GM18498 (cell line): ENCODE measurements at regions not wholly inside any gene's neighbourhood (a gene's known extent, or its start where the extent isn't known, plus 50 kb on each side); places are given as distances from the start of the nearest gene placed in this dataset.

Experiments
- ATAC-seq: cut with Tn5 transposase; IDR thresholded peaks from one replicate; pipeline ENCODE4 v1.9.1; 2021; ENCODE audit warnings: mild to moderate bottlenecking, moderate library complexity; ENCODE audit not compliant: unreplicated experiment

DNA sequence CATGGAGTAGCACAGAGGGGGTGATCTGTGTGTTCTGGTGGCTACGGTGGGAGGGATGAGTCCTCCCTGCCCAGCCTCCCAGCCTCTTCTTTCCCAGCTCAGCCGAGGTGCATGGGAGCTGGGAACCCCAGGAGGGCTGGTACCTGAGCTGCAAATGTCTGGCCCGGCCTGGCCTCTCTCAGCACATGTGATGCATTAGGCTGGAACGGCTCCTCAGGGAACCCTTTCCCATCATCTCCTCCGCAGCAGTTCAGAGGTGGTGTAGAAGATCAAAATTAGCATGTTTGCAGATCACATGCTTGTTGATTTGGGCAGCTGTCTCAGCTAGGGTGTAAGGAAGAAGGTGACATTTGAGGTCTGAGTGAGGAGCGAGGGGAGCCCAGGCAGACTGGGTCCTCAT lies 126.6 kb downstream of the EMX2 start:
- no peak for ATAC-seq

DNA sequence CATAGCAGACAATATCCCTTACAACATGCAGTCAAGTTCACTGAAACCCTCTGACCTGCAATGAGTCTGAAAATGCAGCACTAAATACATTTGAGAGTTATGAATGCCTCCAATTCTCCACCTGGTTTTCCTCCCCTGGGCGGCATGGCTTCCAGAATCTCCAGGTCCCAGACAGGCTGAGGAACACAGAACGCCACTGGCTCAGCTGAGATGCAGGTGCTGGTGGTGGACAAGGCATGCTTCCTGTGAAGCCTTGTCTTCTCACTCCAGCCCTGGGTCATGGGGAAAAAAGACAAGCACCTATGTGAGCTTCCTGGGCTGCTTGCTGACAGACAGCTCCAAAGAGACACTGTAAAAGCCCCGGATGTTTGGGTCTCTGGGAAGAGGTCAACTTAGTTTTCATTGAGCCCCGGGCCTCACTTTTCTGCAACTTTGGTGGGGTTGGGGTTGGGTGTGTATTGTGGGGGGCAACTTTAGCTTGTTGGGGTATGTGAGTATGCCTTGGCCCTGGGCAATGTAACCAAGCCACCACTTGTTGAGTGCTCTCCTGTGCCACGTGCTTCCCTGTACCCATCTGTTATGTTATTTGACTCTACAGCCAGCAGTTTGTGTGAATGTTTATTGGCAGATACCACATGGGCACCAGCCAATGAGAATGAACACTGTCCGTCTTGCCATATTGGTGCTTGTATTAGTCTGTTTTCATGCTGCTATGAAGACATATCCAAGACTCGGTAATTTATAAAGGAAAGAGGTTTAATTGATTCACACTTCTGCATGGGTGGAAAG lies 127.8 kb downstream of the EMX2 start:
- ATAC-seq, result no peak

- no peak for ATAC-seq
Measured at GRCh38 chr10:117673230-117674010, 130.9 kb downstream of the EMX2 start.

DNA sequence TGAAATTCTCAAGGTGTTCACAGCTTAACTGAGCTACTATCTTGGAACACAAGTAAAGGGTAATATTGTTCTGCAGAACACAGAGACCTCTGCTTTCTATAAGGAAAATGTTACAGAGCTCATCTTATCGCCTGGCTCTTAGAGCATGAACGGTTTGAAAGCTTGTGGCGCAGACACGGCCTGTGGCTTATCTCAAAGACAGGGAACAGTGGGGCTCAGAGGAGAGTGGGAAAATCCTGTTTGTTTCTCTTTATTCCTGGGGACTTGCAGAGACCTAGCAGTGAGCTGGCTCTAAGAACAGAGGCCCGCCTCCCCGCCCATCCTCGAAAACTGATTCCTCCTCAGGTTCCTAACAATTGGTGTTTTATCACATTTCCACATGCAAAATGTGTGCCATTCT lies 131.7 kb downstream of the EMX2 start:
- ATAC-seq, result no peak

GRCh38 chr10:117674646-117675045 lies 132.1 kb downstream of the EMX2 start:
- no peak for ATAC-seq

DNA sequence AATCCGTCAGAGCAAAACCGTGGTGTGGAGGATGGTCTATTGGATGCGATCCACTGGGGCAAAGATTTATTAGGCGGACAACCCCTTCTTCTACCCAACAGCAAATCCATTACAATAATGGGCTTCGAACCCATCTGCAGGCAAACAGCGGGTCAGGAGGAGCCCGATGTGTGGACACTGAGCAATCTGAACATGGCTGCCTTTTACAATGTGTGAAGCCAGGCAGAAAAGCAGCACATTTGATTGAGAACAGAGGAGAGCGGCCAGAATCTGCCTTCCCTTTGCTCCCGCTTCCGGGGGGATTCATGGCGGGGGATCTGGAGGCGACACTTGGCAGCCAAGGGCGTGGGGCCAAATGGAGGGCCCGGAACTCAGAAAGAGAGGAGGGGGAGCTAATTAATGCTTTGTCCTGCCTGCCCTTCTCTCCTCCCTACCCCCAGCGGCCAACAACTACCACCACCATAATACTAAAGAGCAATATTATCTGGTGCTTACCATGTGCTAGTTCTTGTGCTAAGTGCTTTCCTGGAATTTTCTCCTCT lies 133.0 kb downstream of the EMX2 start:
- no peak for ATAC-seq

- ATAC-seq, result no peak
Measured at GRCh38 chr10:117677239-117677638, 134.7 kb downstream of the EMX2 start.

GRCh38 chr10:117677890-117678500 lies 135.4 kb downstream of the EMX2 start:
- no peak for ATAC-seq

- ATAC-seq, result no peak
Measured at GRCh38 chr10:117680601-117681000, 138.1 kb downstream of the EMX2 start.

DNA sequence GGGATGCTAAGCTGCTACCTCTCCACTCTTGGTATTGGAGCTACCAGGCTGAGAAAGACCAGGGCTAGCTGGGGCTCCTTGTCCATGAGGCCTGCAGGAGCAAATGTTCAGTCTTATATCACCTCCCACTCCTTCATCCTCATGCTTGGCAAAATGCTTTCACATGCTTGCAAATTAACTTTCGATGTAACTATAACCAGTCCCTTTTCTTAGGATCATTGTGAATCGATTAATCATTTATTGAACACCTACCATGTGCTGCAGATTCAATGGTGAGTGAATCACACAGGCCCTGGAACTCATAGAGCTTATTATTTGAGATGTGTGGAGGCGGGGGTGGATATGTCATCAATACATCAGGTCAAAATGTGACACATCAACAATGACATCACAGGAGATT lies 138.6 kb downstream of the EMX2 start:
- ATAC-seq, result no peak

DNA sequence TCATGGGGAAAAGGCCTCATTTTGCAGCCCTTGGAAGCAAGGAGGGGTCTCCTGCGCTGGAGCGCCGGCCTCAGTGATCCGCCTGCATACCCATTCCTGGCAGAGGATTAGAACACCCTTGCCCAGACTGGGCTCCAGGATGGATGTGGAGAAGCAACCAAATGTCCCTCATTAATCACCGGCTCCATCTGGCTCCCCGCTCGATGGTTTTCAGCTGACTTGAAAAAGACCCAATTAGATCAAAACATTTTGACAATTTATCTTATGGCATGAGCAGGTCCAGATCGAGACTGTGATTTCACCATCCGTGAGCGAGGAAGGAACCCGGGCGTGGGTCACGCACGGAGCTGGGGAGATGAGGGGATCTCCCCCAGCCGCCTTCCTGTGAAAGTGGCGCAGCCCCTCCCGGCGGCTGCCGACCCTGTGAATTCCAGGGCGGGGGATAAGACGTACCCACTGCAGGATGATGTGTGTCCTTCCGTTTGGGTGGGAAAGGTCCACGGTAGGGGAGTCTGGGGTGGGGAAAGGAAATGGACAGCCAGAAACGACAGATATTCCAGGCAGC lies 141.6 kb downstream of the EMX2 start:
- no peak for ATAC-seq

GRCh38 chr10:117684672-117685211 lies 142.2 kb downstream of the EMX2 start:
- no peak for ATAC-seq

DNA sequence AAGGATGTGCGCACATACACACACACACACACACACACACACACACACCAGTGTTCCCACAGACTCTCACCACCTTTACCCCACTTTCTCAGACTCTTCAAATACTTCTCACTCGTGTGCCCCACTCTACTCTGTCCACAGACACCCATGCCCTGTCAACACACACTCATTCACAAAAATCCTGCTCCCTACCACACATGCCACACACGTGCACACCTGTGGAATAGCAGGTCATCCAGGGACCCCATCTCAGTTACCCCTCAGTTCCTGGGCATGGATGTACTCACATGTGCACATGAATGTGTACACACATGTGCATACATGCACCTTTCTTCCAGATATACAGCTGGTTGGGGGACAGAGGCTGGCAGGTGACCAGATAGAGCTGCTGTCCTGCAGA lies 142.9 kb downstream of the EMX2 start:
- ATAC-seq, result no peak

DNA sequence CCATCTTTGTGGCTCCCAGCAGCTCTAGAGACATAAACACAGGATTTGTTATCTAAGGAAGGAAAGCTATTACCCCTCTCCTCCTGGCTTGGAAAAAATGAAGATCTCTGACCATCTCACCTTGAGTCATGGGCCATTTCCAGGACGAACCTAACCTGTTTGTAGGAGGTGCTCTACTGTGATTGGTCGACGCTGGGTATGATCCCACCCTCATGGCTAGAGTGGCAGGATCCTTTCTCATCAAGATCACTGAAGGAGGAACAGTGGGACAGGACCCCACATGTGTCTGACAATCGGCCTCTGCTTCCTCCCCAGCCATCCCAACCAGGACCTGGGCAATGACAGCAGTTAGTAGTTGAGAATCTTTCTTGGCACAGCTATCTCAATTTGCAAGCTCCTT lies 144.1 kb downstream of the EMX2 start:
- ATAC-seq, result no peak

- no peak for ATAC-seq
Measured at GRCh38 chr10:117688358-117688757, 145.8 kb downstream of the EMX2 start.

GRCh38 chr10:117689566-117689965 lies 147.0 kb downstream of the EMX2 start:
- ATAC-seq, result no peak

DNA sequence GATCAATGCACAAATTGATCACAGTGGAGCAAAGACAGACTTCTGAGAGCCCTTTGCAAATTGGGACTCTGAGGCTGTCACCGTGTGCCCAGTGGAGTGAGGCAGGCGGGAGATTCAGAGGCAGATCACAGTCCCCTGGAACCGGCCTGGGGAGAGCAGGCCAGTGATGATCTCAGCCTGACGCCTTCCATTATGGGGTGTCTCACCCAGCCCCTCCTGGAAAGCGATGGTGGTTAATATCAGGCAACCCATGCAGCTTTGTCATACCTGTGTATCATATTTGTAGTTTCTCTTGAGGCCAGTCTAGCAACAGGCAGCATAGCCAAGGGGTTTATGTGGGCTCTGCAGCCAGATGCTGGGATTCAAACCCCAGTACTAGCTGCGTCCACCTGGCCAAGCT lies 147.8 kb downstream of the EMX2 start:
- no peak for ATAC-seq

- ATAC-seq, result no peak
Measured at GRCh38 chr10:117694190-117694589, 151.6 kb downstream of the EMX2 start.

DNA sequence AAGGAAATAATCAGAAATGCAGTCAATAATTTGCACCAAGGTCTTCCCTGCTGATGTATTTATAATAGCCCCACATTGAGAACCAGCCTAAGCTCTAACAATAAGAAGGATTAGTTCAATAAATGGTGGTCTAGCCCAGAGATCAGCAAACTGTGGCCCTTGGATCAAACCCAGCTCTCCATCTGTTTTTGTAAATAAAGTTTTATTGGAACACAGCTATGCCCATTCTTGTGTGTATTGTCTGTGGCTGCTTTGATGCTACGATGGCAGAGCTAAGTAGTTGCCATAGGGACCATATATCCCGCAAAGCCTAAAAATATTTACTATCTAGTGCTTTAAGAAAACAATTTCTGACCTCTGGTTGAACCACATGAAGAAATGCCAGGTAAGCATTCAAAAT lies 154.9 kb downstream of the EMX2 start:
- no peak for ATAC-seq

DNA sequence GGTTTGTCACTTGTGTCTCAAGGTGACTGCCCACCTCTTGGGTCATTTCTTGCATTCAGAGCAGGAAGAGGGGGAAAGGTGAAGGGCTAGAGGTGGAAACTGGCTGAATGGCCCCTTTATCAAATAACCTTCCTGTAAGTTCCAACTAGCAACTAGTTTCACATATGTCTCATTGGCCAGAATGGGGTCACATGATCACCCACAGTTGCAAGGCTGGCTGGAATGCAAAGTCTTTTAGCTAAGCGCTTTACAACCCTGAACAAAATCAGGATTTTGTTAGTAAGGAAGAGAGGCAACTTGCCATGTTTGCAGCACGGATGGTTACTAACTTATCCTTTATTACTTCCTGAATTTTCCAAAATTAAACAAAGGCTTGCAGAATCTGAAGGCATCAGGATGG lies 156.3 kb downstream of the EMX2 start:
- no peak for ATAC-seq

DNA sequence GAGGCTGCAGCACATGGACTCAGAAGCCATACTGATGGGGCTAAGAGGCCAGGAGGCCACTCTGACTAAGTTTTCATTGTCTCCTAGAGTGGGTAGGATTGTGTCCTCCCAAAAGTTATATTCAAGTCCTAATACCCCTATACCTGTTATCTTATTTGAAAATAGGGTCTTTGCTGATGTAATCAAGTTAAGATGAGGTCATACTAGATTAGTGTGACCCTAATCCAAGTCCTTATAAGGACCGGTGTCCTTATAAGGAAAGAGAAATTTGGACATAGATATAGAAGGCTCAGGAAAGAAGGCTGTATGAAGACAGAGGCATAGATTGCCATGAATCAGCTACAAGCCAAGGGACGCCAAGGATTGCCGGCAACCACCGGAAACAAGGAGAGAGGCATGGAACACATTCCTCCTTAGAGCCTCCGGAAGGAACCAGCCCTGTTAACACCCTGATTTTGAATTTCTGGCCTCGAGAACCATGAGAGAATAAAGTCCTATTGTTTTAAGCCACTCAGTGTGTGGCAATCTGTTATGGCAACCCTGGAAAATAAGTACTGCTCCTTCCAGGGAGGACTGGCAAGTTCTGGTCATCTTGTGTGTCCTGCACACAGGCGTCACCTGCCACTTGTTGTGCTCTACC lies 157.0 kb downstream of the EMX2 start:
- ATAC-seq, result no peak
